GM19025 (cell line): ENCODE measurements at regions not wholly inside any gene's neighbourhood (a gene's known extent, or its start where the extent isn't known, plus 50 kb on each side); places are given as distances from the start of the nearest gene placed in this dataset.

Experiments used
- ATAC-seq: cut with Tn5 transposase; IDR thresholded peaks from one replicate; pipeline ENCODE4 v1.9.1; 2021; ENCODE audit warnings: mild to moderate bottlenecking, low read depth, moderate library complexity; ENCODE audit not compliant: unreplicated experiment

GRCh38 chr18:78558948-78559347, 420.7 kb upstream of the SALL3 start:
- ATAC-seq: no peak

- no peak for ATAC-seq
These were observed 420.0 kb upstream of the SALL3 start for GRCh38 chr18:78559584-78559983.

- ATAC-seq: no peak
These were observed 417.7 kb upstream of the SALL3 start for GRCh38 chr18:78561757-78562510.

- ATAC-seq: no peak
These were observed 417.1 kb upstream of the SALL3 start for GRCh38 chr18:78562531-78562961.

DNA sequence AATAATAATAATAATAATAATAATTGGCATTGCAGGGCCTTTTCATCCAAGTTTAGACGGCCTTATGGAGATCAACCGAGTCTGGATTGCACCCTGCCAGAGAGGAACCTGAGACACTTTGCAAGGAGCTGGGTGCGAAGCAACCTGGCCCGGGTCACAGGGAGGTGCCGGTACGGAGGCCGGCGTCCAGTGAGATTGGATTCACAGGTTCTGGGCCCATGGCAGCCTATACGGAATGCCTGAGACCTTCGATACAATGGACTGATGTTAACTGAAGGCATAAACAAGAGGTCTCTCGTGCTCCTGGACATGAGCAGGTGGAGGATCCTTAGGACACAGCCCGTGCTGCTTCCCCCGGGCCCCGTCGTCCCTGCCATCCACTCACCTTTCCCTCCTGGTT, 416.5 kb upstream of the SALL3 start:
- no peak for ATAC-seq

DNA sequence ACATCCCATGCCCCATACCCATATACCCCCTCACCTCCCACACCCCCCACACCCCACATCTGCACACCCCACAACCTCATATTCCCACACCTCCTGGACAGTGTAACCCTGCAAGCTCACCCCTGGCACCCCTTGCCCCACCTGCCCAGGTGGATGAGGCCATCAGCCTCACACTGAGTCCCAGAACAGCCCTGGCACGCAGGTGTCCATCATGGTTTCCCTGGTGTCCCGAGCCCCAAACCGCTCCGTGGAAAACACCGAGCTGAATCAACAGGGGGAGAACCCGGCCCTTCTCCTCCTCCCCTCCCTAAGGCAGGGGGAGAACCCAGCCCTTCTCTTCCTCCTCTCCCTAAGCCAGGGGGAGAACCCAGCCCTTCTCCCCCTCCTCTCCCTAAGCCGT, 415.6 kb upstream of the SALL3 start:
- no peak for ATAC-seq

- no peak for ATAC-seq
These were observed 415.1 kb upstream of the SALL3 start for GRCh38 chr18:78564518-78564917.

GRCh38 chr18:78565240-78565639, 414.4 kb upstream of the SALL3 start:
- ATAC-seq: no peak

- no peak for ATAC-seq
These were observed 413.6 kb upstream of the SALL3 start for GRCh38 chr18:78566065-78566464.

- ATAC-seq: no peak
These were observed 412.9 kb upstream of the SALL3 start for GRCh38 chr18:78566720-78567119.

GRCh38 chr18:78571063-78571785, 408.4 kb upstream of the SALL3 start:
- ATAC-seq: no peak

- no peak for ATAC-seq
These were observed 407.7 kb upstream of the SALL3 start for GRCh38 chr18:78571831-78572347.

DNA sequence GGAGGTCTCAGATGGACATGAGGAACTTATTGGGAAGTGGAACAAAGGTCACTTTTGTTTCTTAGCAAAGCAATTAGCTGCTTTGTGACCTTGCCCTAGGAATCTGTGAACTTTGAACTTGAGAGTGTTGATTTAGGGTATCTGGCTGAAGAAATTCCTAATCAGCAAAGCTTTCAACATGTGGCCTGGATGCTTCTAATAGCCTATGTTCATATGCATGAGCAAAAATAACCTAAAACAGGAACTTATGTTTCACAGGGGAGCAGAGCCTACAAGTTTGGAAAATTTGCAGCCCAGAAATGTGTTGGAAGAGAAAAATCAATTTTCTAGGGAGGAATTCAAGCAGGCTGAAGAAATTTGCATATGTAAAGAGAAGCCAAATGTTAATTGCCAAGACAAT, 405.8 kb upstream of the SALL3 start:
- no peak for ATAC-seq

- ATAC-seq: no peak
These were observed 402.7 kb upstream of the SALL3 start for GRCh38 chr18:78576967-78577366.

- ATAC-seq: no peak
These were observed 400.2 kb upstream of the SALL3 start for GRCh38 chr18:78579449-78579848.

DNA sequence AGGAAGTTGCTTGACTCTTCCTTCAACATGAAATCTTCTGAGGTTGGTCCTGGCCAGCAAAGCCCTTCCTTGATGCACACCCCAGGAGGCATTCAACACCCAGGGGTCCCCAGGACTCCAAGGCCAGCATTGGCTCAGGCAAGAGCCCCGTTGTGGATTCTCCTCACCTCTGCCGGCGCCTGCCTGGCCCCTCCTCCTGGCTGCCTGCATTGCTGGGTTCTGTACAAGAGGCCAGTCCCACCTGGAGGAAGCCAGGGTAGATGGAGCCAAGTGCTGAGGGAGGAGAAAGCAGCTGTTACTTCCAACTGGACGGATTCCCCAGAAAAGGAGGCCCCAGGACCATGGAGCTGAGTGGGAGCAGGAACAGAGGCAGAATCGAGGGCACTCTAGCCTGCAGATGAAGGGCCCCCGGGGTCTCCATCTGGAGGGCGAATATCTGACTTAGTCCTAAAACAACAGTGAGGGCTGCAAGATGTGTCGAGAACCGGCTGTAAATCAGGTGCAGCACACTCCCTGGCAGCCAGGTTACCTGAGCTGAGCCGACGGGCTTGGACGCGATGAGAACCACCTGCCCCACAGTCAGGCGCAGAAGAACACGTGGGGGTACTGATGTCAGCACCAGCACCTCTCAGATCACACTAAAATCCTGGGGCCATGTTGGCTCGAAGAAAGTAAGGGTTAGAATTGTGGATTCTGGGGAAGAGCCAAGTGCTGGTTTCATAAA, 399.6 kb upstream of the SALL3 start:
- no peak for ATAC-seq

- ATAC-seq: no peak
These were observed 398.7 kb upstream of the SALL3 start for GRCh38 chr18:78580835-78581339.

- ATAC-seq: no peak
These were observed 397.4 kb upstream of the SALL3 start for GRCh38 chr18:78582181-78582709.

DNA sequence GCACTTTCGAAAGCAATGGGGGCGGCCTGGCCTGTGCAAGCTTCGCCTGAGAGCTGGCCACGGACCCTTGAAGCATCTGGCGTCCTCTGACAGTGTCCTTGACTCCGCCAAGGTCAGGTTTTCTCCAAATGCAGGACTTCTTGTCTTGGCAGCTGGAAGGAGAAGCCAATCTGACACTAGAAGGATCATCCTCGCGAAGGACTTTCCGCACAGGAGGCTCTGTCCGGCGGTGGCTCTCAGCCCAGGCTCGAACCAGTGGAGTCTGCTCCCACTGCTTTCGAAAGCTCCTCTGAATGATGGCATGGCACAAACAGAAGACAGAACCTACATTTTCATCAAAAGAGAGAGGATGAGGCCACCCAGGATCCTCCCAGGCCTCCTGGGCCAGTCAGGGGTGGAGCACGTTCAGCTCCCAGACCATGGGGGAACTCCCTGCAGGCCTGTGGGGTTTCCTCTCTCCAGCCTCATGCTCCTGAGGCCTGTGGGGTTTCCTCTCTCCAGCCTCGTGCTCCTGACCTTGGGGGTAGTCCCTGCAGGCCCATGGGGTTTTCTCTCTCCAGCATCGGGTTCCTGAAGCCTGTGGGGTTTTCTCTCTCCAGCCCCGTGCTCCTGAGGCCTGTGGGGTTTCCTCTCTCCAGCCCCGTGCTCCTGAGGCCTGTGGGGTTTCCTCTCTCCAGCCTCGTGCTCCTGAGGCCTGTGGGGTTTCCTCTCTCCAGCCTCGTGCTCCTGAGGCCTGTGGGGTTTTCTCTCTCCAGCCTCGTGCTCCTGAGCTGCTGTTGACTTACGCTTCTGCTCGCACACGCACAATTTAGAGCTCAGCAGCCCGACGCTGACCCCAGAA, 396.5 kb upstream of the SALL3 start:
- no peak for ATAC-seq
